ENCODE measurements at regions not wholly inside any gene's neighbourhood (a gene's known extent, or its start where the extent isn't known, plus 50 kb on each side); places are given as distances from the start of the nearest gene placed in this dataset.

DNA sequence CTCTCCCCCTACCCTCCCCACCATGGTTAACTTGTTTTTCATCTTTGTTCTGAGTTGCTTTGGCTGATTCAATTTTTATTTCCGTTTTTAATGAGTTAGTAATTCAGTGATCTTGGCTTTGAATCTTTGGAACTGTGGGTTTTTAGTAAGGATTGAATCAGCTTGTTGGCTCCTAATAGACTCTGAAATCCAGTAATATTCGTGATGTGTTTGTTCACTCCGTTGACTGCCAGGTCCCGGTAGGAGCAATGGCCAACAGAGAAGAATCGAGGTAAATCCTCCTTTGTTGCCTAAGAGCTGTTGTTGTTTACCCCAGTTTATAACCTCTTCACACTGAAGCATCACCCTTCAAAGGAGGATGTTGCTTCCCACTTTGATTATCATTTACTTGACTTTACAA, 92.7 kb downstream of the PCSK1 start:
- no peak for DNase-seq (ENCODE audit: low read depth)

DNA sequence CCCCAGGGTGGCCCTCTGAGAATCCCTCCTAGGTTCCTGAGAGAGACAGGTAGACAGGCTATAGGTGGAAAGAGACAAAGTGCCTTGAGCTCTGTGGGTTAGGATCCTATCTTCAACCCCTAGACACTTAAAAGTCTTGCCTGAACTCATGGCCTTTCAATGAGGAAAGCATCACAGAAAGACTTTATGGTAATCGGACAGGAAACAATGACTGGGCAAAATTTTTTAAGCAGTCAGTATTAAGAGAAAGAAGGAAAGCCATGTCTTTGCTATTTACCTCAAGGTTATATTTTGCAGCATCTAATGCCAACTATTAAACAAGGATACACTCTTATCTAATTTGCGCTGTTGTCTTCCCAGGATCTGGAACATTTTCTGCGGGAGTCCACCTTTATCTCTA, 93.2 kb downstream of the PCSK1 start:
- DNase-seq (ENCODE audit: low read depth) = no peak

DNA sequence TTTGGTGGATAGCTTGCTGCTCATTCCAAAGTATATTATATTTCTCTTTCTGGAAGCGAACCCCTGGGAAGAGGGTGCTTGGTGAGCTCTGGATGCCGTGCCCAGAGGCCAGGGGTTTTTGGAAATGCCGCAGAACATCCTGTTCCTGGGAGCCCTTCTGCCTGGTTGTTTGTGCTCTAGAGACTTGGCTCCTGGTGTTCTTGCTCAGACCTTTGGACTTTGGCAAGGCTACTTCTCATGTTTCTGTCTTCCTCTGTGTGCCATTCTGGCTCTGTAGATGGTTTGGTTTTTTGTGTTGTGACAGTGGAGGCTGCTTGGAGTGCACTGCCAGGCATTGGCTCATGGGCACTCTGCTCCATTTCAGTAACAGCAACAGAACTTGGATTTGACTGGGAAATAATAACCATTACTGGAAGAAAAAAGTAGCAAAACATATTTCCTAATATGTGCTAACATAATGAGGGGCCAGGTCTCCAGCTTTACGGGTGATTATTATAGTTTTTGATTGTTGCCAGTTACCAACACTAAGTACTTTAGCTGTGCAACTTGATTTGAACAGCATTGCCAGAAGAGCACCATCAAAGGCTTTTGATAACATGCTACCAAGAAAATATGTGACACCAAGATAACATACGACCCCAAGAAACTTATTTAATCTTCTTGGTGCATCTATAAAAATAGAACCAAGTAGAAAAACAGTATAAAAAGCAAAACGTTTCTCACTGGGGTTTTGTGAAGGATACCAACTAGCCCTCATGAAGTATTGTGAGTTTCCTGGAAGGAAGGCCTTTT, 94.2 kb downstream of the PCSK1 start:
- peak; percentile 34 for DNase-seq (ENCODE audit: low read depth)

DNA sequence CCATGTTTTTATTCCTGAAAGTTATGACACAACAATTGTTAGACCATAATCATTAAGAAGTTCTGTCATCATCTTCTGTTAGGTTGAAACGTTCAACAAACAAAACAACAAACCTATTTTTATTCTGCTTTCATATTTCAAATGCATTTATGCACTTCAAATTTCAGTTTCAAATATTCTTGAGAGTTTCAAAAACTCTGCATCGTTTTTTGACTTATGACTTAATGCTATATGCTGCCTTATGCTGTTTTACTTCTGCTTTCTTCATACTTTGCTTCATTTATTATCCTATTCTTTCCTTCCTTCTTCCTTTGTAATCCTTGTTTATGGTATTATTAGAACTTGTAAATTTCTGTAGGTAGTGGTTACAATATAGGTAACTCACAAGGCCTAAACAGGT, 95.0 kb downstream of the PCSK1 start:
- no peak for DNase-seq (ENCODE audit: low read depth)

DNA sequence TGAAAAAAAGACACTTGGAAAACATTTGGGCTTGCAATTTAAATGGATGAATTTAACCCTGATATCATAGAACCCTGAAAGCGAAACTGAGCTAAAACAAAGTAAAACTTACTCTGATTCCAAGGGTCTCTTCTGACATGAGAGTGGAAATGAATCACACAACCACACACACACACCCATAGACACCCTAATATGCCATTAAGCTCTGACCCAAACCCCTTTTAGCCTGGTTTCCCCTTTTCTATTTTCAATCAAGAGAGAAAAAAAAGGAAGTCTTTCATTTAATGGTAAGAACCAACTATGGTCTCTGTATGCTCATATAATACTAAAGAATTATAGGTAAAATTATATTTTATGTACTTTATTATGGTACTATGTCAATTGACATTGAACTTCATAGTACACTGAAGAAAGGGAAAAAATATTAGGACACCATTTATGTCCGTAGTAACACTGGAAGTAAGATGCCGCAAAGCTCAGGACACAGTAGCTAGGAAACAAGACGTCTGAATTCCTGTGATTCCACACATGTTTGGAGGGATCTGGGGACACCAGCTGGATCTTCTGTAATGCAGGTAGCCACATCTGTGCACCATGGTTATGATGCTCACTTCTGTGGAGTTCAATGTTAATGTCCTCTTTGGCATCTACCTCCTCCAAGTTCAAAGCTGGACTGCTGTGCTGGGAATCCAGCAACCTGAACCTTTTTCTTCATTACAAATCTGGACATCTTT, 95.8 kb downstream of the PCSK1 start:
- DNase-seq (ENCODE audit: low read depth) = no peak

DNA sequence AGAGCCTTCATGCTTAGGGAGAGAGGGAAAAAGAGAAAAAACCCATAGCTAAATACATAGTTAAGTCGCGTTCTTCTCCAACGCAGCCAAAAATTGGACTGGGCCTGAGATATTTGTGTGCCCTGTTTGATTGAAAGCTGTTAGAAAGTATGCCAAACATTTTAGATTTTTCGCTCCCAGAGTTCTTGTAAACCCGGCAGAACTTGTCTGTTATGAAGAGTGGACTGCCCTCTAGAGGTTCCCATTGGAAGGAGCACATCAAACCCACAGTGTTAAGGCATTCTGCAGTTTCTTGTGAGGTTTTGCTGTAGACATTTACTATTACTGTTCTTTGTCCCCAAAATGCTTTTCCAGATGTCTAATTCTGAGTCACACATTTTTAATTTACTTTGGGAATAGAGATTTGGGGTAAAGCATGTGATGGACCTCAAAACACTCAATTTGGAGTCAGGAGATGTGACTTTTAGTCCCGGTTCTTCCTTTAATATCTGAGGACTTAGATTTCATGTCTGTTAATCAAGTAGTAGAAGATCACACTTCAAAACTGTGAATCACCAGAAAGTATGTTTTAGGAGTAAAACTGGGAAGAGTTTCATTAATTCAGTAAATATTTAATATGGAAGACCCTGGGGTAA, 96.6 kb downstream of the PCSK1 start:
- peak; percentile 90 for DNase-seq (ENCODE audit: low read depth)

DNA sequence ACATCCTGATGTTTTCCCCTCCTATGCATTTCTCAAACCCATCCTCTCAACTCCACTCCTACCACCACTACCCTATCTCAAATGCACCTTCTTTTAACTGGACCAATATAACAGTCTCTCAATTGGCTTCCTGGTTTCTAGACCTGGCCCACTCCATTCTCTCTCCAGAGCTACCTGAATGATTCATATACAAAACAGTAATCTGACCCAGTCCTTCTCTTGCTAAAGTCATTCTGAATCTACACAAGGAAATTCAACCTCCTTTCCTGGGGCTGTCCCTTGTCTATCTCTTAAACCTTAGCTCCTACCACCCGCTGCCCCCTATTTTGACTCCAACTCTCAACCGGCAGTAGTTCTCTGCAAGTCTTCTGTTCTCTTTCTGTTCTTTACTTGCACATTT, 97.2 kb downstream of the PCSK1 start:
- no peak for DNase-seq (ENCODE audit: low read depth)

DNA sequence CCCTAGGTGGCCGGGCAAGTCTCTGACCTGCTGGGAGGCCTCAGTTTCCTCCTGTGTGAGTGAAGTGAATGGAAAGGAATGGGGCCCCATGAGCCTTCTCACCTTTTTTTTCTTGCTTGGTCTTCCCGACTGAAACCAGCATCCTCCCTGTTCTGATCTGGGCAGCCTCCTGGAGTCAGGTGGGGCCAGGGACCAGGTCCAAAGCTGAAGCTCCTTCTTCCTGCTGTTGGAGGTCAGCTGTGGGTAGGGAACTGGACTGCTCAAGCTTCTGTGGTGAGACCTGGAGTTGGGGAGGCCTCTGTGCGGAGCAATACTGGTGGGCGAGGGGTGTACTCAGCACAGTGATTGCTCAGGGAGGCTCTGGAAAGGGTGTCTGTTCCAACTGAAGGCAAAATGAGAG, 99.7 kb downstream of the PCSK1 start:
- no peak for DNase-seq (ENCODE audit: low read depth)

DNA sequence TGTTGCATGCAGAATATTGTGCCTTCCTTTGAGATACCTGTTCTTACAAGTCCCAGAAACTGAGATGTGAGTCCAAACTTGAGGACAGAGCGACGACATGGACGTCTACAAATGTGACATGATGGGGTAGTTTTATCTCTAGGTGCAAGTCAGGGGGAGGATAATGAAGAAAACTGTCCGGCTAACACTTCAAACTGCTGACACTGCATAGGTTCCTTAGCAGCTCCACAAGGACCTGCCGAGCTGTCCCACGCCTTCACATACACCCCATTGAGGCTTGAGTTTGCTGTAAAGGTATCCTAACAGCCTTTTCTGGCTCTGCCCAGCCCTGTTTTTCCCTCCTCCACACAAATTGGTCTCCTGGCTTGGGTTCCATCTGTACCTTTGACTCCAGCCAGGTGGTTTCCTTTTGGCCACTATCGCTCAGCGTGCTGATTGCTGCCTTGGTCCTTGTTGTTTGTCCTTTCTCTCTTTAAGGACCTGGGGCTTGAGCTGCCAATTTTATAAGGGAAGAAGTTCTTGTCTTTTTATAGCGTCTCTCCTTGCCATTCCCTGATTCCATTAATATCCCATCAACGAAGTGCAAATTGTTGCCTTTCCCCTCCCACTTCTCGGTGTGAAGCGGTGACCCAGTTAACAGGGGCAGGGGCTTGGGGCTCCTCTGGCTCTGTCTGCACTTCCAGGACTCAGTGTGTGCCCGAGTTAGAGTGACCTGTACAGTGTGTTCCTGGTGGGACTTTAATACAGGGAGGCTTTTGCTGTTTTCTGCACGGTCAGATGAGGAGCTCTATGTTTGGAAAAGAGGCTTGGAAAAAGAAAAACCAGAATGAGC, 100.3 kb downstream of the PCSK1 start:
- no peak for DNase-seq (ENCODE audit: low read depth)

DNA sequence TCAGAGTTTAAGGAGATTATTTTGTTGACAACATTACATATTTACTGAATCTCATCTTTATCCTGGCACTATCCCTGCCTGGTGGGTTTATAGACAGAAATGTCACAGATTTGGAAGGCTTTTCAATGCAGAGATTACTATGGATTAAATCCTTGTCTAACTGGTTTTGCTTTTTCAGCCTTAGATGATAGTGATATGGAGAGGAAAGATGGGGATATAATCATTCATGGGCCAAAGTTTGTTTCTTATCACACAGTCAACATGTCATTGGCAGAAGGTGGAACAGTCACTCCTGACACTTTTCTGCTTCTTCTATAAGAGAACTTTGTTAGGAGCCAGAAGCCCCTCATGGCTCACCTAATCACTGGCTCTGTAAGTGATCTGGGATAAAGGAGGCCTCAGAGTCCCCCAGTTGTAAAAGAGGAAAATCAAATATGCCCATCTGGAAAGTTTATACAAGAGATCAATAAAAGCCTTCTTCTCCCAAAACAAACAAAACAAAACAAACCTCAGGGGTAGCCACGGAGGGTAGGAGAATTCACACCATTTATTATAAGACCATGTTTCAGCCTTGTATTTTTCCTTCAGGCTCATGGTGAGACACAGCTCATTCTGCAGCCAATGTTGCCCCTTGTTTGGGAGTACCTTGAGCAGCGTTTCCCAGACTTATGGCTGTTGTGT, 101.2 kb downstream of the PCSK1 start:
- DNase-seq (ENCODE audit: low read depth) = no peak

DNA sequence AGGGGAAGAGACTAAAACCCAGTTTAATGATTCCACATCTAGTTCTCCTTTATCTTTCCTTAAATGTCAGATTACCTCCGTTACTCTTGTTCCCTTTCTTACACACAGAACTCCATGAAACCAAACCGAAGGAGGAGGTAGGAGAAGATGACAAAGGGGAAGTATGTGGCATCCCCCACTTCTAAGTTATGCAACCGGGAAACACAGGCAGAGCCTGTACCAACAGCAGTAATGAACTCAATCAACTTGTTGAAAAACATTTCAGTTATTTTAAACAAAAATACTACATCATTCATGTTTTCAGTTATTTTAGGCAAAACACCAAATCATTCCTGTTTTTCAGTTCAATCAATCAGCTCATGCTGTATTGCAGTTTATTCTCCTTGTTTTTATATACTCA, 101.8 kb downstream of the PCSK1 start:
- DNase-seq (ENCODE audit: low read depth) = no peak

DNA sequence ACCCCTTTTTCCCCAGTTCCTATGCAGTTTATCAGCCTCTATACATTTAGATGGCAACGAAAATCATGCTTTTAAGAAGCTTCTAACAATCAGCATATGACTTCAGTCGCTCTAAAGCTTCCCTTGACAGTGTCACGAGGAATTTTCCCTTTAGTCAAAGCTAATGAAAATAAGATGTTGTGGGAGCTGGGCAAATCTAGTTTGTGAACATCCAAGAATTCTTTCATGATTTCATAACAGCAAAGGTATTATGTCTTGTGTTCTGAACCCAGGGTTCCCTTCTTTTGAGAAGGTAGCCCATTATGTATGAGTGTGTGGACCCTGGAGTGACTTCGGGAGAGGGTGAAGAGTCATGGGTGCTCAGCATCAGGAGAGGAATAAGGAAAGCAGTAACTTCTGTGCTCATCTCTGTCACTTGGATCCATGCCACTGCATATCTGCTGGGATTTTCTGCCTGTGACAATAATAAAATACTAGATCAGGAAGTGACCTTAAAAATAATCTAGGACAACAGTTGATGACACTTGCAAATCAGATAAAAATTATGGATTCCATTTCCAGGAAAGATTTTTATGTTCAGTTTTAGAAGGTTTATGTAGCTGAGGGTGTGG, 102.4 kb downstream of the PCSK1 start:
- no peak for DNase-seq (ENCODE audit: low read depth)

DNA sequence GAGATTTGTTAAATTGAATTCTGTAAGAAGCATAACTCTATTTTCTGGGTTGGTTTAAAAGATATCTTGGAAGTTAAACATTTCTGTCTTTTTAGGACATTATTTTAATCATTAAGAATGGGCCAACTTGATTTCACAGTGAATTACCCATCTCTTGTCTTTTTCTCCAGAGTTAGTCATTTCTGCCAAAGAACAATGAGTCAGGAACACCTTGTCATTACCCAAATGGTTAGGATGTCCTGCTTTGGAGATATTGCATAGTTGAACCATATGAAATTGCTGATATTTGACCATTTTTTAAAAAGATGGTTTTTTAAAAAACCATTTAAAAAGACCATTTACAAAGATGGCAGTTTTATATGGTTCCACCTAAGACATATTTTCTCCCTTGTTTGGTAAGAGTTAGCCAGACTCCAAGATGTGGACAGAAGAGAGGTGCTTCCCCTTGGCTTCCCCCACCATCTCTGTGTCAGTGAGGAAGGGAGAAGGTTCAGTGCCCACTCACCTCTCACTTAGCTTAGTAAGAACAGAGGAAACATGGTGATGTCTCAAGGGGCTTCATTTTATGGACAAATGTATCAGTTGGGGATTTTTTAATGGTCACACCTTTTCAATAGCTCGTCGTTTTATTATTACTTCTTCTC, 103.0 kb downstream of the PCSK1 start:
- no peak for DNase-seq (ENCODE audit: low read depth)

DNA sequence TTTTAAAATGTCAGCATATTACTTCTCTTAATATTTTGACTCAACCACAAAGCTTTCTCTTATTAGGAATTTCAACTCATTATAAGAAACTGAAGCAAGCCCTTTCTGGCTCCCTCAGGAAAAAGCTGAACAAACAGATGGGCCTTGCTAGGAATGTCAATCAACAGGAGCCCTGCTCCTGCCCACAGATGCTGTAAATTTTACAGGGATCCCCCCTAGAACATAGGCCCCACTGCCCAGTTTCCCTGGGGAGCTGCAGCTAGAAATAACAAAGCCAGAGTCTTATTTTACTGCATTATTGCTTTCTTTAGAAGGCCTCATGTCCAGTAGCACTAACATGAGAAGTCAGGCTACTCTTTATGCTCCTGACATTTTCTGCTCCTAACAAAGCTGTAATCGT, 103.8 kb downstream of the PCSK1 start:
- peak; percentile 47 for DNase-seq (ENCODE audit: low read depth)

DNA sequence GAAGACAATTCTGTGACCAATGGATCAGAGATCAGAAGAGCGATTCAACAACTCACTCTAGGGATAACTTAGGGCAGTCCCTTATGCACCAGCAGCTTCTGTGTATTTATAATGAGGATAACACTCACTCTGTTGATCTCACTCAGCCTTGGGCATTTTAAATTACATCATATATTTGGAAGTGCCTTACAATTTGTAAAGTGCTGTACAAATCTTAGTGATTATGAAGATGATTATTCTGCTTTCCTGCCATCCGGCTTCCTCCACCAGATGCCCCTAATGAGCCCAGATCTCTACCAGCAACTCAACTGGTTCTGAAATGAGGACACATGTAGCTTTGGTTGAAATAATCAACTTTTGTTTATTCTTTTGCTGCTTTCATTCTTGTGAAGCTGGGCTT, 105.3 kb downstream of the PCSK1 start:
- DNase-seq (ENCODE audit: low read depth) = no peak

DNA sequence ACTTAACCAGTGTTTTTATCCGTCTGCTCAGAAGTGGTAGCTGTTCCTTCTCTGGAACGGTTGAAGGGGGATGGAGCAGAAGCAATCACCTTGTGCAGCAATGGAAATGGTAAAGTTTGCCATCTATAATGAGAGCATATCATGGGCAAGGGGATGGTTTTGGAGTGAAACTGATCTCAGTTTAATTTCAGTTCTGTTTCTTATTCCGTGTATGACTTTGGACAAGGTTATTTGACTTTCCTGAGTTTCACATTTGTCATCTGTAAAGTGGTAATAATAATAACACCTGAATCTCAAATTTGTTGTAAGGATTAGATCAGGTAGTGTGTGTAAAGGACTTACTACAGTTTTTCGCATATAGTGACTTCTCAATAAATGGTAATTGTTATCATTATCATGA, 106.1 kb downstream of the PCSK1 start:
- no peak for DNase-seq (ENCODE audit: low read depth)

DNA sequence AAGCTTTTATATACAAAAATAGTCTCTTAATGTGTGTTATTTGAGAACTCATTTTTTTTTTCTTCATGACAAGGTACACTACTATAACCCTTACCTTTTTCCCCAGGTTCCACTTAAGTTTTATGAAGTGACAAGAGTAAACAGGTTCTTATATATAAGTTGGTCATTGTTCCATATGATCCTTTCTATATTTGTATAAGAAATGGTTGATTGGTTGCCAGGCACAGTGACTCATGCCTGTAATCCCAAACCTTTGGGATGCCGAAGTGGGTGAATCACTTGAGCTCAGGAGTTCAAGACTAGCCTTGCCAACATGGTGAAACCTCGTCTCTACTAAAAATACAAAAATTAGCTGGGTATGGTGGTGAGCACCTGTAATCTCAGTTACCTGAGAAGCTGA, 108.3 kb downstream of the PCSK1 start:
- no peak for DNase-seq (ENCODE audit: low read depth)

DNA sequence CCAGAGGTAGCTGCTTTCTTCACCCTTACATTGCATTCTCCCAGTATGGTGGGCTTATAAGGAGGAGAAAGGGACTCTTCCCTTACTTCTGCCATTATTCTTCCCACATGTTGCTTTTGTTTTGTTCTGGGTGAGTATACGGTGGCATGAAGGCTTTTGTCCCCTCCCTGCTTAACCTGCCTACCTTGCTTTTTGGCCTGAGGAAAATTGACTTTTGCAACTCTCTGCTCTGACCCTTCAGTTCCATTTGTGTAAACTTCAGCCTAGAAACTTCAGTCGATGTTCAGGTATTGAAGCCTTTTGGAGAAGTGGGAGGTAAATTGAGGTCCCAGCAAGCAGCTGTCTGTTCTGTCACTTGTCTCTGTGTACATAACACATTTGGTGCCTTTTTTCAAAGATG, 110.2 kb downstream of the PCSK1 start:
- no peak for DNase-seq (ENCODE audit: low read depth)

DNA sequence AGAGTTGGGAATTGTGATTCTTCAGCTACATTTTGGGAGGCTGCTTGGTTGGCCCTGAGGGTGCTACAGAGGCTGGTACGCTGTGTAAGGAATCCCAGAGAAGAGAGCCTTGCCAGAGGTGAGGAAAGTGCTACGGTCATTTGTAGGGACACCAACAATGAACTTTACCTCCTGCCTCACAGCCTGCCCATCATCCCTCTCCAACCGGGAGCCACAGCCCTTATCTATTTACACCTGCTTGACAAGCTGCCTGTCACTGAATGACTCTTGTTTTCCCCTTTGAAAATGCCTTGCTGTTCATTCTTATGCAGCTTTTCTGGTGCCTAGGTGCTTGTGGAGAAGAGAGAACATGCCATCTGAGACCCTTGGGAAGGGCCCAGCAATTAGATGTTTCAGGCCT, 110.8 kb downstream of the PCSK1 start:
- no peak for DNase-seq (ENCODE audit: low read depth)

DNA sequence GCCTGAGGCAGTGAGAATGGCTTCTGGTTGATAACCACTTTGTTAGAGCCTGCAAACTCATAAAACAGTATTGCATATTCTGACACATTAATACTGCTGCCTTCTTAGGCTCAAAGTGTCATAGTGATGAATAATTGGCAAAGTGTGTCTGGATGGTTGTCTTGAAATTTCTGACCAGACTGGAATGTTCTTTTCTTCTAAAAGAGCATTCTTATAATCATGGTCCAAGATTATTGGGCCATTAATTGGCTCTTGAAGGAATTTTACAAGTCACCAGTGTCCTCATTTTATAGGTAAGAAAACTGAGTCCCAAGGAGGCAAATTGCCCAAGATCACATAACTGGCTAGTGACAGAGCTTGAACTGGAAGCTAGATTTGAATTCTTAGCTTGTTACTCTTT, 111.7 kb downstream of the PCSK1 start:
- no peak for DNase-seq (ENCODE audit: low read depth)

All from myocyte (in vitro differentiated cells).